Middle frontal gyrus (tissue), 1 donor: ENCODE measurements at regions not wholly inside any gene's neighbourhood (a gene's known extent, or its start where the extent isn't known, plus 50 kb on each side); places are given as distances from the start of the nearest gene placed in this dataset.
"Not testable (repeated sequence)": the region's sequence is repeated elsewhere in the genome, so short reads cannot be mapped to it uniquely, and the experiment has no call there.

Experiments used
- DNase-seq: peaks from one replicate; pipeline ENCODE4 v3.0.0-alpha.2; 2015; ENCODE audit warnings: low spot score; ENCODE audit errors: extremely low spot score

- no peak for DNase-seq
These were observed 772.9 kb upstream of the SLITRK6 start for GRCh38 chr13:86572115-86572514.

GRCh38 chr13:86579662-86580061 is 780.4 kb upstream of the SLITRK6 start:
- no peak for DNase-seq

- DNase-seq, result no peak
These were observed 782.5 kb upstream of the SLITRK6 start for GRCh38 chr13:86581706-86582105.

GRCh38 chr13:86584301-86584700 is 785.1 kb upstream of the SLITRK6 start:
- DNase-seq, result no peak

- DNase-seq, result no peak
These were observed 786.6 kb upstream of the SLITRK6 start for GRCh38 chr13:86585835-86586234.

- DNase-seq, result no peak
These were observed 792.6 kb upstream of the SLITRK6 start for GRCh38 chr13:86591862-86592261.

- DNase-seq, result no peak
These were observed 802.1 kb upstream of the SLITRK6 start for GRCh38 chr13:86601351-86601750.

GRCh38 chr13:86606264-86606663 is 807.0 kb upstream of the SLITRK6 start:
- no peak for DNase-seq

- no peak for DNase-seq
These were observed 809.5 kb upstream of the SLITRK6 start for GRCh38 chr13:86608701-86609100.

- DNase-seq, result no peak
These were observed 834.1 kb upstream of the SLITRK6 start for GRCh38 chr13:86633346-86633745.

- not testable (repeated sequence) for DNase-seq
These were observed 852.0 kb upstream of the SLITRK6 start for GRCh38 chr13:86651171-86651570.

GRCh38 chr13:86653009-86653408 is 853.8 kb upstream of the SLITRK6 start:
- DNase-seq, result no peak

GRCh38 chr13:86655561-86655960 is 856.3 kb upstream of the SLITRK6 start:
- no peak for DNase-seq

GRCh38 chr13:86660090-86660489 is 860.9 kb upstream of the SLITRK6 start:
- no peak for DNase-seq

GRCh38 chr13:86665842-86666241 is 866.6 kb upstream of the SLITRK6 start:
- no peak for DNase-seq

GRCh38 chr13:86673931-86674431 is 874.8 kb upstream of the SLITRK6 start:
- DNase-seq, result no peak

- no peak for DNase-seq
These were observed 882.0 kb upstream of the SLITRK6 start for GRCh38 chr13:86681223-86681622.

GRCh38 chr13:86684402-86684801 is 885.2 kb upstream of the SLITRK6 start:
- DNase-seq, result no peak

- DNase-seq, result no peak
These were observed 890.7 kb upstream of the SLITRK6 start for GRCh38 chr13:86689911-86690310.

- DNase-seq, result no peak
These were observed 893.1 kb upstream of the SLITRK6 start for GRCh38 chr13:86692291-86692690.

GRCh38 chr13:86710013-86710412 is 910.8 kb upstream of the SLITRK6 start:
- no peak for DNase-seq

GRCh38 chr13:86710896-86711295 is 911.7 kb upstream of the SLITRK6 start:
- DNase-seq, result no peak

GRCh38 chr13:86714495-86714894 is 915.3 kb upstream of the SLITRK6 start:
- no peak for DNase-seq

GRCh38 chr13:86725105-86725504 is 925.9 kb upstream of the SLITRK6 start:
- no peak for DNase-seq
